ENCODE measurements at regions not wholly inside any gene's neighbourhood (a gene's known extent, or its start where the extent isn't known, plus 50 kb on each side); places are given as distances from the start of the nearest gene placed in this dataset.

GRCh38 chr15:36126194-36126593 lies 453.2 kb upstream of the CDIN1 start:
- 54% methylated on average over 2 of the region's 2 CpGs for WGBS
- no peaks in the 10 kb centered on the region for H3K27me3 ChIP-seq (ENCODE audit: control insufficient read depth in 2 of 2, insufficient read depth in 1 of 2, low read length in 1 of 2)
- H3K4me3 ChIP-seq (ENCODE audit: low read length in 2 of 2) = no peak overlapping the region
- H3K9me3 ChIP-seq (ENCODE audit: control insufficient read depth in 2 of 2, insufficient read depth in 1 of 2, low read length in 1 of 2) = no peaks in the 10 kb centered on the region
- H3K36me3 ChIP-seq (ENCODE audit: control insufficient read depth in 2 of 2, insufficient read depth in 2 of 2, low read length in 1 of 2) = no peaks in the 10 kb centered on the region
- H3K4me1 ChIP-seq (ENCODE audit: control insufficient read depth in 2 of 2, insufficient read depth in 2 of 2, low read length in 2 of 2) = no peaks in the 10 kb centered on the region
- H3K27ac ChIP-seq (ENCODE audit: low read depth in 1 of 2, low read length in 1 of 2) = no peak overlapping the region
- DNase-seq (ENCODE audit: low read depth in 6 of 9, low spot score in 9 of 9) = no peak

GRCh38 chr15:36130641-36131310 lies 448.6 kb upstream of the CDIN1 start:
- Histone ChIP-seq H3K36me3 (ENCODE audit: control insufficient read depth in 2 of 2, insufficient read depth in 2 of 2, low read length in 1 of 2) (no peaks in the 10 kb centered on the region), H3K4me3 (ENCODE audit: low read length in 2 of 2) (no peak overlapping the region), H3K27ac (ENCODE audit: low read depth in 1 of 2, low read length in 1 of 2) (no peak overlapping the region), H3K4me1 (ENCODE audit: control insufficient read depth in 2 of 2, insufficient read depth in 2 of 2, low read length in 2 of 2) (no peaks in the 10 kb centered on the region), H3K9me3 (ENCODE audit: control insufficient read depth in 2 of 2, insufficient read depth in 1 of 2, low read length in 1 of 2) (no peaks in the 10 kb centered on the region), H3K27me3 (ENCODE audit: control insufficient read depth in 2 of 2, insufficient read depth in 1 of 2, low read length in 1 of 2) (no peaks in the 10 kb centered on the region)
- no peak for DNase-seq (ENCODE audit: low read depth in 6 of 9, low spot score in 9 of 9)
- 79% methylated on average over 3 of the region's 3 CpGs for WGBS

GRCh38 chr15:36133742-36134141 lies 445.7 kb upstream of the CDIN1 start:
- Histone ChIP-seq H3K4me3 (ENCODE audit: low read length in 2 of 2) (no peak overlapping the region), H3K27ac (ENCODE audit: low read depth in 1 of 2, low read length in 1 of 2) (no peak overlapping the region), H3K27me3 (ENCODE audit: control insufficient read depth in 2 of 2, insufficient read depth in 1 of 2, low read length in 1 of 2) (no peaks in the 10 kb centered on the region), H3K36me3 (ENCODE audit: control insufficient read depth in 2 of 2, insufficient read depth in 2 of 2, low read length in 1 of 2) (no peaks in the 10 kb centered on the region), H3K9me3 (ENCODE audit: control insufficient read depth in 2 of 2, insufficient read depth in 1 of 2, low read length in 1 of 2) (no peaks in the 10 kb centered on the region), H3K4me1 (ENCODE audit: control insufficient read depth in 2 of 2, insufficient read depth in 2 of 2, low read length in 2 of 2) (no peaks in the 10 kb centered on the region)
- no peak for DNase-seq (ENCODE audit: low read depth in 6 of 9, low spot score in 9 of 9)
- WGBS = 87% methylated on average over 2 of the region's 2 CpGs

- 91% methylated on average over 2 of the region's 2 CpGs for WGBS
- Histone ChIP-seq H3K27ac (ENCODE audit: low read depth in 1 of 2, low read length in 1 of 2) (no peak overlapping the region), H3K4me1 (ENCODE audit: control insufficient read depth in 2 of 2, insufficient read depth in 2 of 2, low read length in 2 of 2) (no peaks in the 10 kb centered on the region), H3K9me3 (ENCODE audit: control insufficient read depth in 2 of 2, insufficient read depth in 1 of 2, low read length in 1 of 2) (no peaks in the 10 kb centered on the region), H3K36me3 (ENCODE audit: control insufficient read depth in 2 of 2, insufficient read depth in 2 of 2, low read length in 1 of 2) (no peaks in the 10 kb centered on the region), H3K27me3 (ENCODE audit: control insufficient read depth in 2 of 2, insufficient read depth in 1 of 2, low read length in 1 of 2) (no peaks in the 10 kb centered on the region), H3K4me3 (ENCODE audit: low read length in 2 of 2) (no peak overlapping the region)
- DNase-seq (ENCODE audit: low read depth in 6 of 9, low spot score in 9 of 9) = no peak
Measured at GRCh38 chr15:36136049-36136448, 443.4 kb upstream of the CDIN1 start.

- H3K4me3 ChIP-seq (ENCODE audit: low read length in 2 of 2) = no peak overlapping the region
- DNase-seq (ENCODE audit: low read depth in 6 of 9, low spot score in 9 of 9) = no peak
- H3K27me3 ChIP-seq (ENCODE audit: control insufficient read depth in 2 of 2, insufficient read depth in 1 of 2, low read length in 1 of 2) = no peaks in the 10 kb centered on the region
- H3K36me3 ChIP-seq (ENCODE audit: control insufficient read depth in 2 of 2, insufficient read depth in 2 of 2, low read length in 1 of 2) = no peaks in the 10 kb centered on the region
- no peak overlapping the region for H3K27ac ChIP-seq (ENCODE audit: low read depth in 1 of 2, low read length in 1 of 2)
- no peaks in the 10 kb centered on the region for H3K4me1 ChIP-seq (ENCODE audit: control insufficient read depth in 2 of 2, insufficient read depth in 2 of 2, low read length in 2 of 2)
- H3K9me3 ChIP-seq (ENCODE audit: control insufficient read depth in 2 of 2, insufficient read depth in 1 of 2, low read length in 1 of 2) = no peaks in the 10 kb centered on the region
Measured at GRCh38 chr15:36152936-36153335, 426.5 kb upstream of the CDIN1 start.

GRCh38 chr15:36156879-36157427 lies 422.5 kb upstream of the CDIN1 start:
- Histone ChIP-seq H3K27me3 (ENCODE audit: control insufficient read depth in 2 of 2, insufficient read depth in 1 of 2, low read length in 1 of 2) (no peaks in the 10 kb centered on the region), H3K4me3 (ENCODE audit: low read length in 2 of 2) (no peak overlapping the region), H3K27ac (ENCODE audit: low read depth in 1 of 2, low read length in 1 of 2) (no peak overlapping the region), H3K36me3 (ENCODE audit: control insufficient read depth in 2 of 2, insufficient read depth in 2 of 2, low read length in 1 of 2) (no peaks in the 10 kb centered on the region), H3K4me1 (ENCODE audit: control insufficient read depth in 2 of 2, insufficient read depth in 2 of 2, low read length in 2 of 2) (no peaks in the 10 kb centered on the region), H3K9me3 (ENCODE audit: control insufficient read depth in 2 of 2, insufficient read depth in 1 of 2, low read length in 1 of 2) (no peaks in the 10 kb centered on the region)
- 69% methylated on average over 1 of the region's 1 CpG for WGBS
- no peak for DNase-seq (ENCODE audit: low read depth in 6 of 9, low spot score in 9 of 9)

GRCh38 chr15:36160351-36160750 lies 419.1 kb upstream of the CDIN1 start:
- 93% methylated on average over 1 of the region's 1 CpG for WGBS
- no peaks in the 10 kb centered on the region for H3K4me1 ChIP-seq (ENCODE audit: control insufficient read depth in 2 of 2, insufficient read depth in 2 of 2, low read length in 2 of 2)
- no peaks in the 10 kb centered on the region for H3K36me3 ChIP-seq (ENCODE audit: control insufficient read depth in 2 of 2, insufficient read depth in 2 of 2, low read length in 1 of 2)
- no peaks in the 10 kb centered on the region for H3K9me3 ChIP-seq (ENCODE audit: control insufficient read depth in 2 of 2, insufficient read depth in 1 of 2, low read length in 1 of 2)
- no peak overlapping the region for H3K27ac ChIP-seq (ENCODE audit: low read depth in 1 of 2, low read length in 1 of 2)
- no peaks in the 10 kb centered on the region for H3K27me3 ChIP-seq (ENCODE audit: control insufficient read depth in 2 of 2, insufficient read depth in 1 of 2, low read length in 1 of 2)
- no peak for DNase-seq (ENCODE audit: low read depth in 6 of 9, low spot score in 9 of 9)
- no peak overlapping the region for H3K4me3 ChIP-seq (ENCODE audit: low read length in 2 of 2)

- Histone ChIP-seq H3K4me1 (ENCODE audit: control insufficient read depth in 2 of 2, insufficient read depth in 2 of 2, low read length in 2 of 2) (no peaks in the 10 kb centered on the region), H3K27me3 (ENCODE audit: control insufficient read depth in 2 of 2, insufficient read depth in 1 of 2, low read length in 1 of 2) (no peaks in the 10 kb centered on the region), H3K4me3 (ENCODE audit: low read length in 2 of 2) (no peak overlapping the region), H3K36me3 (ENCODE audit: control insufficient read depth in 2 of 2, insufficient read depth in 2 of 2, low read length in 1 of 2) (no peaks in the 10 kb centered on the region), H3K9me3 (ENCODE audit: control insufficient read depth in 2 of 2, insufficient read depth in 1 of 2, low read length in 1 of 2) (no peaks in the 10 kb centered on the region), H3K27ac (ENCODE audit: low read depth in 1 of 2, low read length in 1 of 2) (no peak overlapping the region)
- no peak for DNase-seq (ENCODE audit: low read depth in 6 of 9, low spot score in 9 of 9)
Measured at GRCh38 chr15:36161108-36161507, 418.3 kb upstream of the CDIN1 start.

GRCh38 chr15:36161771-36162212 lies 417.6 kb upstream of the CDIN1 start:
- H3K27me3 ChIP-seq (ENCODE audit: control insufficient read depth in 2 of 2, insufficient read depth in 1 of 2, low read length in 1 of 2) = no peaks in the 10 kb centered on the region
- WGBS = 63% methylated on average over 2 of the region's 2 CpGs
- H3K36me3 ChIP-seq (ENCODE audit: control insufficient read depth in 2 of 2, insufficient read depth in 2 of 2, low read length in 1 of 2) = no peaks in the 10 kb centered on the region
- H3K4me1 ChIP-seq (ENCODE audit: control insufficient read depth in 2 of 2, insufficient read depth in 2 of 2, low read length in 2 of 2) = no peaks in the 10 kb centered on the region
- H3K4me3 ChIP-seq (ENCODE audit: low read length in 2 of 2) = no peak overlapping the region
- DNase-seq (ENCODE audit: low read depth in 6 of 9, low spot score in 9 of 9) = no peak
- no peaks in the 10 kb centered on the region for H3K9me3 ChIP-seq (ENCODE audit: control insufficient read depth in 2 of 2, insufficient read depth in 1 of 2, low read length in 1 of 2)
- H3K27ac ChIP-seq (ENCODE audit: low read depth in 1 of 2, low read length in 1 of 2) = no peak overlapping the region
